Endothelial cell of umbilical vein (primary cell): ENCODE measurements at regions not wholly inside any gene's neighbourhood (a gene's known extent, or its start where the extent isn't known, plus 50 kb on each side); places are given as distances from the start of the nearest gene placed in this dataset.

Experiments used
- BruUV-seq: library from RNA; stranded (reverse); fragments of 400-500 nt; replicated peaks from 2 replicates; lab custom pipeline; 2021; lab: Mats Ljungman, UMichigan
- CTCF ChIA-PET: fragments of 300-600, 350-600 bp; sonication (Branson Sonifier 250); formaldehyde crosslinking; loops from one replicate; lab custom pipeline; 2021; ENCODE audit warnings: antibody characterized with exemption, inconsistent platforms; lab: Charles Lee
- POLR2A ChIA-PET: fragments of 300-600, 350-600 bp; sonication (Branson Sonifier 250); formaldehyde crosslinking; loops from one replicate; lab custom pipeline; 2021; ENCODE audit warnings: antibody characterized with exemption, inconsistent platforms; lab: Charles Lee
- DNase-seq: peaks from one replicate; pipeline ENCODE4 v3.0.0-alpha.2; 2011; ENCODE audit warnings: low read depth, low spot score
- FAIRE-seq: peaks from 2 replicates; lab custom pipeline; 2011; peaks lifted over from hg19 to GRCh38; lab: Jason Lieb, UNC
- H2AFZ ChIP-seq: 2 replicates; pipeline ENCODE4 v1.6.0; 2012; ENCODE audit warnings: low read depth, low read length, control low read depth, inconsistent platforms
- H3K27ac ChIP-seq: 2 replicates; pipeline ENCODE4 v1.5.1; 2011; ENCODE audit warnings: low read depth, mild to moderate bottlenecking, control low read depth, low read length, moderate library complexity; ENCODE audit not compliant: insufficient read depth
- H3K27me3 ChIP-seq, 2 experiments: 2 replicates each; pipeline versions ENCODE4 v1.6.0 to v1.6.1; 2011; ENCODE audit warnings: low read length in 2 of 2, mixed read lengths in 1 of 2; ENCODE audit not compliant: control insufficient read depth in 2 of 2, insufficient read depth in 2 of 2
- H3K36me3 ChIP-seq, 2 experiments: 2 replicates in 1 of 2; 3 replicates in 1 of 2; pipeline ENCODE4 v1.5.1; 2011; ENCODE audit warnings: low read length in 2 of 2, mild to moderate bottlenecking in 1 of 2, moderate library complexity in 1 of 2; ENCODE audit not compliant: control insufficient read depth in 2 of 2, insufficient read depth in 2 of 2; ENCODE audit errors: extremely low read depth in 1 of 2
- H3K4me1 ChIP-seq: 3 replicates; pipeline ENCODE4 v1.5.1; 2011; ENCODE audit warnings: mild to moderate bottlenecking, low read length; ENCODE audit not compliant: control insufficient read depth, insufficient read depth; ENCODE audit errors: extremely low read depth
- H3K4me2 ChIP-seq: 2 replicates; pipeline ENCODE4 v1.6.1; 2011; ENCODE audit warnings: low read length, control low read depth, mixed read lengths; ENCODE audit not compliant: insufficient read depth
- H3K4me3 ChIP-seq, 3 experiments: fragments of 200-600 bp in 1 of 3; sonication (generic), shearing (Covaris generic) in 1 of 3; replicated peaks in 1 of 3; 2 replicates each; pipeline ENCODE4 v1.5.1; 2011 to 2016; ENCODE audit warnings: control low read depth in 3 of 3, low read length in 3 of 3, mild to moderate bottlenecking in 2 of 3, inconsistent platforms in 1 of 3, low read depth in 1 of 3, moderate library complexity in 1 of 3; ENCODE audit not compliant: insufficient read depth in 1 of 3
- H3K79me2 ChIP-seq: 2 replicates; pipeline ENCODE4 v1.6.0; 2012; ENCODE audit warnings: low read length, inconsistent platforms; ENCODE audit not compliant: control insufficient read depth, insufficient read depth
- H3K9ac ChIP-seq: replicated peaks from 2 replicates; pipeline ENCODE3; 2011; ENCODE audit warnings: low read length, control low read depth; ENCODE audit not compliant: insufficient read depth; ENCODE audit errors: extremely low read depth
- H3K9me1 ChIP-seq: replicated peaks from 3 replicates; pipeline ENCODE4 v1.6.0; 2011; ENCODE audit warnings: mild to moderate bottlenecking, low read length; ENCODE audit not compliant: control insufficient read depth, insufficient read depth; ENCODE audit errors: extremely low read depth
- H3K9me3 ChIP-seq: replicated peaks from 2 replicates; pipeline ENCODE4 v1.5.1; 2012; ENCODE audit warnings: low read length, inconsistent platforms; ENCODE audit not compliant: control insufficient read depth, insufficient read depth
- H4K20me1 ChIP-seq: replicated peaks from 2 replicates; pipeline ENCODE3; 2011; ENCODE audit warnings: mild to moderate bottlenecking, low read length; ENCODE audit not compliant: control insufficient read depth, insufficient read depth; ENCODE audit errors: extremely low read depth
- CTCF ChIP-seq, 2 donors: IDR thresholded peaks; 1 replicate in 1 of 2; 2 replicates in 1 of 2; pipeline ENCODE4 v1.5.1; 2011; ENCODE audit warnings: low read length in 2 of 2, mild to moderate bottlenecking in 2 of 2, moderate library complexity in 2 of 2, control low read depth in 1 of 2, inconsistent platforms in 1 of 2, low read depth in 1 of 2; ENCODE audit not compliant: insufficient read depth in 1 of 2; ENCODE audit errors: extremely low read depth in 1 of 2
- EZH2 ChIP-seq: IDR thresholded peaks from 2 replicates; pipeline ENCODE4 v1.6.1; 2012; ENCODE audit warnings: borderline replicate concordance, low read depth, mild to moderate bottlenecking, moderate library complexity, low read length, inconsistent platforms; ENCODE audit not compliant: severe bottlenecking
- FOS ChIP-seq: IDR thresholded peaks from 2 replicates; pipeline ENCODE4 v1.6.1; 2011; ENCODE audit warnings: mild to moderate bottlenecking, low read length, moderate library complexity, borderline replicate concordance; ENCODE audit not compliant: insufficient read depth
- GATA2 ChIP-seq: IDR thresholded peaks from 2 replicates; pipeline ENCODE4 v1.7.0; 2011; ENCODE audit warnings: low read depth, mild to moderate bottlenecking, moderate library complexity, mixed read lengths, low read length; ENCODE audit not compliant: insufficient read length, insufficient read depth
- JUN ChIP-seq: IDR thresholded peaks from 2 replicates; pipeline ENCODE4 v1.6.1; 2011; ENCODE audit warnings: borderline replicate concordance, low read depth; ENCODE audit not compliant: insufficient read length, insufficient read depth
- MYC ChIP-seq: IDR thresholded peaks from one replicate; pipeline ENCODE4 v1.6.1; 2011; ENCODE audit warnings: mild to moderate bottlenecking, low read depth, low read length
- POLR2A ChIP-seq: IDR thresholded peaks from 2 replicates; pipeline ENCODE4 v1.6.1; 2012; ENCODE audit warnings: low read depth, mild to moderate bottlenecking, control low read depth, low read length
- POLR2AphosphoS5 ChIP-seq: IDR thresholded peaks from 2 replicates; pipeline ENCODE4 v1.6.1; 2012; ENCODE audit warnings: low read depth, mild to moderate bottlenecking, control low read depth, low read length, moderate library complexity; ENCODE audit not compliant: insufficient read depth
- dilution Hi-C: fragments of 300-500 bp; cut with MboI; formaldehyde crosslinking; loops from one replicate; pipeline ENCODE4 v1.15.0; 2019; ENCODE audit warnings: low sequenced_read_pairs; ENCODE audit not compliant: extremely low pct_ligation_motif_present
- intact Hi-C: fragments of 100-400 bp; cut with micrococcal nuclease; formaldehyde crosslinking; loops from one replicate; pipeline ENCODE4 v1.10.0; 2022
- TF ChIP-seq, protein P1 (sequence below): IDR thresholded peaks from 2 replicates; pipeline ENCODE4 v1.6.1; 2011; ENCODE audit not compliant: insufficient read depth, insufficient read length

DNA sequence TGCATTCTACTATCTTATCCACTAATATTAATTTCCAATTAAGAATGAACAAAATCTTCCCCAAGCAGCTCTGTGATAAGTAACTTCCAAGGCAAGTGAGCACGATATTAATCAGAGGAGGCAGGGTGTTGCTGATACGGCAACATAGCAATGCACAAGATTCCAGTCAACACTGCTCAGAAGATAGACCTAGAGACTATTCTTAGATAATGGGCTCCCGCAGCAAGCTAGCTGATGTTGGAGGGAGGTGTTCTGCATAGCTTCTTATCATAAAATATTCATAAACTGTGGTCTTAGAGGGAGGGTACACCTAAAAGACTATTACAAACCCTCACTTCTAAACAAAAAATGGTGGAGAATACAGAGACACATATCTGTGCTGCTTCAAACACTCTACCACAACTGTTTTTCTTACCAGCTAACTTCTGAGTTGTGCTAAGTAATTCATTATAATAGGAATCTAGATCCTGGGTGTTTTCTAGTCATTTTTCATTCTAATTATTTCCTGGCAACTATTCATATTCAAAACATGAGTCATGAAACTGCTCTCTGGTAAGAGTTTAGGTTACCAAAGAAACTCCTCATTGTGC, 382.0 kb upstream of the SOX14 start:
- Histone ChIP-seq H3K36me3 (no peaks in the 10 kb centered on the region), H3K4me2 (no peak overlapping the region), H3K4me1 (no peaks in the 10 kb centered on the region), H3K27ac (no peak overlapping the region), H4K20me1 (no peaks in the 10 kb centered on the region), H2AFZ (no peak overlapping the region), H3K4me3 (no peak overlapping the region), H3K79me2 (no peaks in the 10 kb centered on the region), H3K27me3 (no peaks in the 10 kb centered on the region), H3K9me1 (no peaks in the 10 kb centered on the region), H3K9ac (no peak overlapping the region), H3K9me3 (peaks cover 4% of the 10 kb centered on the region)
- dilution Hi-C loops (no loop called here), intact Hi-C loops (no loop called here)
- no peak for DNase-seq
- no peak for FAIRE-seq
- CTCF ChIA-PET: no interaction called here
- POLR2A ChIA-PET: no interaction called here
- BruUV-seq: no TSS peak
- no peak for TF ChIP-seq JUN
- TF ChIP-seq MYC: no peak
- no peak for TF ChIP-seq EZH2
- TF ChIP-seq CTCF (IDR thresholded peaks at IDR 0.05; ENCODE audit: extremely low read depth in 1 of 2, insufficient read depth in 1 of 2, low read depth in 1 of 2, low read length in 2 of 2): no peak
- no peak for TF ChIP-seq POLR2A
- TF ChIP-seq GATA2: no peak
- TF ChIP-seq POLR2AphosphoS5: no peak
- TF ChIP-seq, protein P1, sequence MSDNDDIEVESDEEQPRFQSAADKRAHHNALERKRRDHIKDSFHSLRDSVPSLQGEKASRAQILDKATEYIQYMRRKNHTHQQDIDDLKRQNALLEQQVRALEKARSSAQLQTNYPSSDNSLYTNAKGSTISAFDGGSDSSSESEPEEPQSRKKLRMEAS: no peak
- TF ChIP-seq FOS: no peak
